ENCODE measurements at regions not wholly inside any gene's neighbourhood (a gene's known extent, or its start where the extent isn't known, plus 50 kb on each side); places are given as distances from the start of the nearest gene placed in this dataset.

GRCh38 chr20:40946451-40946850 is 82.2 kb upstream of the TOP1 start:
- Histone ChIP-seq H3K14ac (ENCODE audit: low read length) (no peak overlapping the region), H3K9me3 (replicated peaks in 1 of 2; ENCODE audit: control insufficient read depth in 2 of 2, insufficient read depth in 1 of 2, low read depth in 1 of 2, low read length in 2 of 2) (no peaks in the 10 kb centered on the region), H2BK120ac (ENCODE audit: low read depth, low read length) (no peak overlapping the region), H3K9ac (ENCODE audit: low read depth, low read length, poor library complexity) (no peak overlapping the region), H3K18ac (ENCODE audit: low read length) (no peak overlapping the region), H3K27ac (replicated peaks; ENCODE audit: low read length) (no peak overlapping the region), H2AK5ac (ENCODE audit: low read depth, low read length) (no peak overlapping the region), H4K91ac (ENCODE audit: low read depth, low read length, poor library complexity) (no peak overlapping the region), H3K36me3 (replicated peaks in 1 of 2; ENCODE audit: control insufficient read depth in 2 of 2, insufficient read depth in 2 of 2, low read length in 2 of 2) (no peaks in the 10 kb centered on the region), H3K4me3 (ENCODE audit: low read length in 2 of 2) (no peak overlapping the region), H2BK15ac (ENCODE audit: low read length) (no peak overlapping the region), H3K27me3 (ENCODE audit: control insufficient read depth in 3 of 3, insufficient read depth in 3 of 3, low read depth in 1 of 3, low read length in 3 of 3) (peaks cover 0 to 3% (median 0%) of the 10 kb centered on the region in 3 experiments), H4K8ac (ENCODE audit: low read depth, low read length) (no peak overlapping the region), H3K4ac (ENCODE audit: low read length) (no peak overlapping the region), H2AFZ (ENCODE audit: low read length) (peak overlapping the region; percentile 77), H3K4me1 (ENCODE audit: control insufficient read depth in 2 of 2, insufficient read depth in 1 of 2, low read depth in 1 of 2, low read length in 2 of 2) (peaks cover 7 to 9% of the 10 kb centered on the region in 2 donors), H3K23ac (ENCODE audit: low read depth, low read length, poor library complexity) (no peak overlapping the region), H3K79me1 (ENCODE audit: low read depth, low read length) (no peaks in the 10 kb centered on the region), H2BK12ac (ENCODE audit: low read length) (no peak overlapping the region), H3K4me2 (ENCODE audit: insufficient read depth, low read length, poor library complexity, severe bottlenecking) (no peak overlapping the region), H2BK5ac (ENCODE audit: low read length) (no peak overlapping the region)
- DNase-seq (ENCODE audit: low spot score), result no peak
- WGBS, 2 donors (ENCODE audit: extremely low coverage in 2 of 2, insufficient read length in 2 of 2, insufficient replicate concordance in 1 of 2), result no CpG with 5 or more reads among the region's 11 CpGs

DNA sequence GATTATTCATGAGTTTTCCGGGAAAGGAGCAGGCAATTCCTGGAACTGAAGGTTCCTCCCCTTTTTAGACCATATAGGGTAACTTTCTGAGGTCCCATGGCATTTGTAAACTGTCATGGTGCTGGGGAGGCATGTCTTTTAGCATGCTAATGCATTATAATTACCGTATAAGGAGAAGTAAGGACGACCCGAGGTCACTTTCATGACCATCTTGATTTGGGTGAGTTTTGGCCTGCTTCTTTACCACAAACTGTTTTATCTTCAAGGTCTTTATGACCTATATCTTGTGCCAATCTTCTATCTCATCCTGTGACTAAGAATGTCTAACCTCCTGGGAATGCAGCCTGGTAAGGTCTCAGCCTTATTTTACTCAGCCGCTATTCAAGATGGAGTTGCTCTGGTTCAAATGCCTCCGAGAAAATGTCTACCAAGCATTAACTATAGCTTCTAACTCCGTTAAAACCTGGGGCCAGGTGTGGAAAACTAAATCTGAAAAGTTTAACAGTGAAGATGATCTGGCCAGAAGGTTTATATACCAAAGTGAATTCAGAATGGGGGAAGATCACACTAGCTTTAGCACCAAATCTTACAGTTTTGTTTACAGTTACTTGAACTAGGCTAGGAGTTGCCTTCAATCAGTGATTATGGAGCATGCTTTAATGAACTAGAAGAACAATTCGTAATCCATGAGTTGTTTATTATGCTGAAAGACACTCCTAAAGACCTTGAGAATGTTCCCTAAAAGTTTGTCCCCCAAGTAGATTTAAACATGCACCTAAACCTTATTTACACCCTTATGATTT is 80.0 kb upstream of the TOP1 start:
- H3K14ac ChIP-seq (ENCODE audit: low read length), result no peak overlapping the region
- H3K9ac ChIP-seq (ENCODE audit: low read depth, low read length, poor library complexity), result no peak overlapping the region
- no peak overlapping the region for H4K91ac ChIP-seq (ENCODE audit: low read depth, low read length, poor library complexity)
- H3K27me3 ChIP-seq (ENCODE audit: control insufficient read depth in 3 of 3, insufficient read depth in 3 of 3, low read depth in 1 of 3, low read length in 3 of 3), result no peaks in the 10 kb centered on the region
- H3K4ac ChIP-seq (ENCODE audit: low read length), result no peak overlapping the region
- no peak overlapping the region for H2BK15ac ChIP-seq (ENCODE audit: low read length)
- H3K36me3 ChIP-seq (replicated peaks in 1 of 2; ENCODE audit: control insufficient read depth in 2 of 2, insufficient read depth in 2 of 2, low read length in 2 of 2), result no peaks in the 10 kb centered on the region
- WGBS, 2 donors (ENCODE audit: extremely low coverage in 2 of 2, insufficient read length in 2 of 2, insufficient replicate concordance in 1 of 2), result no CpG with 5 or more reads among the region's 8 CpGs
- H3K23ac ChIP-seq (ENCODE audit: low read depth, low read length, poor library complexity), result no peak overlapping the region
- H3K79me1 ChIP-seq (ENCODE audit: low read depth, low read length), result no peaks in the 10 kb centered on the region
- H3K27ac ChIP-seq (replicated peaks; ENCODE audit: low read length), result no peak overlapping the region
- no peak overlapping the region for H3K4me2 ChIP-seq (ENCODE audit: insufficient read depth, low read length, poor library complexity, severe bottlenecking)
- no peaks in the 10 kb centered on the region for H3K9me3 ChIP-seq (replicated peaks in 1 of 2; ENCODE audit: control insufficient read depth in 2 of 2, insufficient read depth in 1 of 2, low read depth in 1 of 2, low read length in 2 of 2)
- no peak overlapping the region for H2BK12ac ChIP-seq (ENCODE audit: low read length)
- no peak overlapping the region for H2BK5ac ChIP-seq (ENCODE audit: low read length)
- H2BK120ac ChIP-seq (ENCODE audit: low read depth, low read length), result no peak overlapping the region
- no peak overlapping the region for H4K8ac ChIP-seq (ENCODE audit: low read depth, low read length)
- peaks cover 7 to 9% of the 10 kb centered on the region in 2 donors for H3K4me1 ChIP-seq (ENCODE audit: control insufficient read depth in 2 of 2, insufficient read depth in 1 of 2, low read depth in 1 of 2, low read length in 2 of 2)
- H2AK5ac ChIP-seq (ENCODE audit: low read depth, low read length), result no peak overlapping the region
- no peak overlapping the region for H3K4me3 ChIP-seq (ENCODE audit: low read length in 2 of 2)
- peak overlapping the region; percentile 9 for H2AFZ ChIP-seq (ENCODE audit: low read length)
- no peak for DNase-seq (ENCODE audit: low spot score)
- no peak overlapping the region for H3K18ac ChIP-seq (ENCODE audit: low read length)

DNA sequence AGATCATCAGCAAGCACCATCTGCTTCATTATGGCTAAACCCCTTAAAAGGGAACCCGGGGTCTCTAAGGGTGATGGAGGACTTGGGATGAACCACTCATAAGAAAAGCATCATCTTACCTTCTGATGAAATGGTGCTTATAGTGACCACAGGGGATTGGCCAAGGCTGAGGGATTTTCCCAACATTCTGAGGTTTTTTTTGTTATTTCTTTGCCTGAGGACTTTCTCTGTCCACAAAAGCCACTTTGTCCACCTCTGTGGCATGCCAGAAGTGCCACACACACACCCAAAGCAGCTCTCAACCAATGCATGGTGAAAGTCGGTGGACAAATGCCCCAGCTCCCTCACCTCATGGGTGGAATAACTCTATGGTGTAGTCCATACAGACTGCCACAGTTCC is 79.3 kb upstream of the TOP1 start:
- Histone ChIP-seq H3K79me1 (ENCODE audit: low read depth, low read length) (no peaks in the 10 kb centered on the region), H2BK5ac (ENCODE audit: low read length) (no peak overlapping the region), H3K27ac (replicated peaks; ENCODE audit: low read length) (no peak overlapping the region), H4K8ac (ENCODE audit: low read depth, low read length) (no peak overlapping the region), H2AFZ (ENCODE audit: low read length) (no peak overlapping the region), H3K9ac (ENCODE audit: low read depth, low read length, poor library complexity) (no peak overlapping the region), H2BK12ac (ENCODE audit: low read length) (no peak overlapping the region), H3K4me1 (ENCODE audit: control insufficient read depth in 2 of 2, insufficient read depth in 1 of 2, low read depth in 1 of 2, low read length in 2 of 2) (peaks cover 7 to 9% of the 10 kb centered on the region in 2 donors), H3K9me3 (replicated peaks in 1 of 2; ENCODE audit: control insufficient read depth in 2 of 2, insufficient read depth in 1 of 2, low read depth in 1 of 2, low read length in 2 of 2) (peaks cover 0 to 3% of the 10 kb centered on the region in 2 donors), H2BK120ac (ENCODE audit: low read depth, low read length) (no peak overlapping the region), H3K4me2 (ENCODE audit: insufficient read depth, low read length, poor library complexity, severe bottlenecking) (no peak overlapping the region), H3K23ac (ENCODE audit: low read depth, low read length, poor library complexity) (no peak overlapping the region), H3K36me3 (replicated peaks in 1 of 2; ENCODE audit: control insufficient read depth in 2 of 2, insufficient read depth in 2 of 2, low read length in 2 of 2) (no peaks in the 10 kb centered on the region), H4K91ac (ENCODE audit: low read depth, low read length, poor library complexity) (no peak overlapping the region), H3K14ac (ENCODE audit: low read length) (no peak overlapping the region), H3K4me3 (ENCODE audit: low read length in 2 of 2) (no peak overlapping the region), H3K27me3 (ENCODE audit: control insufficient read depth in 3 of 3, insufficient read depth in 3 of 3, low read depth in 1 of 3, low read length in 3 of 3) (no peaks in the 10 kb centered on the region), H2AK5ac (ENCODE audit: low read depth, low read length) (no peak overlapping the region), H3K18ac (ENCODE audit: low read length) (no peak overlapping the region), H2BK15ac (ENCODE audit: low read length) (no peak overlapping the region), H3K4ac (ENCODE audit: low read length) (no peak overlapping the region)
- no CpG with 5 or more reads among the region's 2 CpGs for WGBS, 2 donors (ENCODE audit: extremely low coverage in 2 of 2, insufficient read length in 2 of 2, insufficient replicate concordance in 1 of 2)
- DNase-seq (ENCODE audit: low spot score), result no peak

- H3K27me3 ChIP-seq (ENCODE audit: control insufficient read depth in 3 of 3, insufficient read depth in 3 of 3, low read depth in 1 of 3, low read length in 3 of 3), result no peaks in the 10 kb centered on the region
- H3K18ac ChIP-seq (ENCODE audit: low read length), result no peak overlapping the region
- no peak overlapping the region for H3K4me2 ChIP-seq (ENCODE audit: insufficient read depth, low read length, poor library complexity, severe bottlenecking)
- H3K27ac ChIP-seq (replicated peaks; ENCODE audit: low read length), result no peak overlapping the region
- no peak overlapping the region for H2AK5ac ChIP-seq (ENCODE audit: low read depth, low read length)
- peak overlapping the region; percentile 11 for H2AFZ ChIP-seq (ENCODE audit: low read length)
- H2BK120ac ChIP-seq (ENCODE audit: low read depth, low read length), result no peak overlapping the region
- DNase-seq (ENCODE audit: low spot score), result no peak
- no peaks in the 10 kb centered on the region for H3K79me1 ChIP-seq (ENCODE audit: low read depth, low read length)
- no peak overlapping the region for H3K4me3 ChIP-seq (ENCODE audit: low read length in 2 of 2)
- H3K23ac ChIP-seq (ENCODE audit: low read depth, low read length, poor library complexity), result no peak overlapping the region
- H3K9ac ChIP-seq (ENCODE audit: low read depth, low read length, poor library complexity), result no peak overlapping the region
- H3K14ac ChIP-seq (ENCODE audit: low read length), result no peak overlapping the region
- H2BK5ac ChIP-seq (ENCODE audit: low read length), result no peak overlapping the region
- H3K4me1 ChIP-seq (ENCODE audit: control insufficient read depth in 2 of 2, insufficient read depth in 1 of 2, low read depth in 1 of 2, low read length in 2 of 2), result peaks cover 0 to 3% of the 10 kb centered on the region in 2 donors
- H2BK12ac ChIP-seq (ENCODE audit: low read length), result no peak overlapping the region
- no peak overlapping the region for H3K4ac ChIP-seq (ENCODE audit: low read length)
- H3K36me3 ChIP-seq (replicated peaks in 1 of 2; ENCODE audit: control insufficient read depth in 2 of 2, insufficient read depth in 2 of 2, low read length in 2 of 2), result no peaks in the 10 kb centered on the region
- WGBS, 2 donors (ENCODE audit: extremely low coverage in 2 of 2, insufficient read length in 2 of 2, insufficient replicate concordance in 1 of 2), result no CpG with 5 or more reads among the region's 9 CpGs
- H4K91ac ChIP-seq (ENCODE audit: low read depth, low read length, poor library complexity), result no peak overlapping the region
- H3K9me3 ChIP-seq (replicated peaks in 1 of 2; ENCODE audit: control insufficient read depth in 2 of 2, insufficient read depth in 1 of 2, low read depth in 1 of 2, low read length in 2 of 2), result peaks cover 0 to 3% of the 10 kb centered on the region in 2 donors
- H2BK15ac ChIP-seq (ENCODE audit: low read length), result no peak overlapping the region
- no peak overlapping the region for H4K8ac ChIP-seq (ENCODE audit: low read depth, low read length)
Observed at GRCh38 chr20:40952136-40952535, 76.5 kb upstream of the TOP1 start.

All from neuronal stem cell (in vitro differentiated cells).